H1 (cell line): ENCODE measurements at regions not wholly inside any gene's neighbourhood (a gene's known extent, or its start where the extent isn't known, plus 50 kb on each side); places are given as distances from the start of the nearest gene placed in this dataset.

Source experiments
- CHD7 ChIP-seq: fragments of 300-600 bp; sonication (generic); IDR thresholded peaks from 2 replicates; pipeline ENCODE4 v1.7.1; 2012; ENCODE audit warnings: low read length, moderate library complexity, mild to moderate bottlenecking, inconsistent platforms; ENCODE audit not compliant: insufficient replicate concordance
- CREB1 ChIP-seq: IDR thresholded peaks from 2 replicates; pipeline ENCODE4 v1.6.1; 2012; ENCODE audit warnings: inconsistent platforms

- no peak for TF ChIP-seq CHD7
- no peak for TF ChIP-seq CREB1
- TF ChIP-seq, all 59 proteins: peak for 0
Measured at GRCh38 chr22:44596396-44597125, 98.5 kb upstream of the RTL6 start (continued).
